ENCODE measurements at regions not wholly inside any gene's neighbourhood (a gene's known extent, or its start where the extent isn't known, plus 50 kb on each side); places are given as distances from the start of the nearest gene placed in this dataset.

GRCh38 chr6:135673501-135674309 lies 176.2 kb upstream of the AHI1 start (continued):
- TF ChIP-seq, protein P1, sequence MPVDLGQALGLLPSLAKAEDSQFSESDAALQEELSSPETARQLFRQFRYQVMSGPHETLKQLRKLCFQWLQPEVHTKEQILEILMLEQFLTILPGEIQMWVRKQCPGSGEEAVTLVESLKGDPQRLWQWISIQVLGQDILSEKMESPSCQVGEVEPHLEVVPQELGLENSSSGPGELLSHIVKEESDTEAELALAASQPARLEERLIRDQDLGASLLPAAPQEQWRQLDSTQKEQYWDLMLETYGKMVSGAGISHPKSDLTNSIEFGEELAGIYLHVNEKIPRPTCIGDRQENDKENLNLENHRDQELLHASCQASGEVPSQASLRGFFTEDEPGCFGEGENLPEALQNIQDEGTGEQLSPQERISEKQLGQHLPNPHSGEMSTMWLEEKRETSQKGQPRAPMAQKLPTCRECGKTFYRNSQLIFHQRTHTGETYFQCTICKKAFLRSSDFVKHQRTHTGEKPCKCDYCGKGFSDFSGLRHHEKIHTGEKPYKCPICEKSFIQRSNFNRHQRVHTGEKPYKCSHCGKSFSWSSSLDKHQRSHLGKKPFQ (CRISPR knock-in tag; IDR thresholded peaks at IDR 0.05; ENCODE audit: insufficient replicate concordance): no peak
- no peak for TF ChIP-seq KDM5A (IDR thresholded peaks at IDR 0.05; ENCODE audit: borderline replicate concordance, low read length)
- no peak for TF ChIP-seq RFX1 (IDR thresholded peaks at IDR 0.05)
- no peak for TF ChIP-seq TCF7 (IDR thresholded peaks at IDR 0.05; ENCODE audit: low read depth)
- TF ChIP-seq ZNF333 (CRISPR knock-in tag; IDR thresholded peaks at IDR 0.05; ENCODE audit: borderline replicate concordance): no peak

GRCh38 chr6:135675026-135675425 lies 176.5 kb upstream of the PDE7B start:
- no peaks in the 10 kb centered on the region for H3K36me3 ChIP-seq (replicated peaks in 1 of 2; ENCODE audit: control insufficient read depth in 1 of 2, insufficient read depth in 2 of 2, low read length in 2 of 2)
- H3K9me3 ChIP-seq (ENCODE audit: low read length): no peaks in the 10 kb centered on the region
- H3K27ac ChIP-seq (ENCODE audit: extremely low read length, insufficient read depth, low read length): no peak overlapping the region
- POLR2A ChIA-PET: no interaction called here
- H3K27me3 ChIP-seq (ENCODE audit: control insufficient read depth in 1 of 2, insufficient read depth in 2 of 2, low read length in 2 of 2): no peaks in the 10 kb centered on the region
- CTCF ChIA-PET (ENCODE audit: low intra/inter-chr PET ratio, low total read pairs): no interaction called here
- DNase-seq (ENCODE audit: low spot score): no peak
- no peak for ATAC-seq
- intact Hi-C loops (cut with micrococcal nuclease; ENCODE audit: unreplicated experiment) (no loop called here), in situ Hi-C loops (cut with HindIII; ENCODE audit: extremely low pct_ligation_motif_present, low pct_unique_long_range_greater_than_20kb) (no loop called here)
- 1% methylated on average over 2 of the region's 2 CpGs for WGBS (ENCODE audit: low lambda C conversion rate)
- no TSS peak for BruUV-seq (replicated peaks)
- no peak overlapping the region for H3K4me3 ChIP-seq (replicated peaks in 1 of 3; ENCODE audit: insufficient read depth in 1 of 3, low read depth in 2 of 3, low read length in 3 of 3)
- no peak overlapping the region for H3K9ac ChIP-seq (ENCODE audit: insufficient read depth, low read depth, low read length)
- no peaks in the 10 kb centered on the region for H4K20me1 ChIP-seq (ENCODE audit: insufficient read depth, low read length)
- FAIRE-seq: no peak
- H3K4me2 ChIP-seq (ENCODE audit: low read depth, low read length): no peak overlapping the region
- no peaks in the 10 kb centered on the region for H3K79me2 ChIP-seq (ENCODE audit: insufficient read depth, low read length)
- no peaks in the 10 kb centered on the region for H3K4me1 ChIP-seq (ENCODE audit: insufficient read depth, low read length)
- no peak overlapping the region for H2AFZ ChIP-seq (ENCODE audit: low read length)
- TF ChIP-seq THRA (CRISPR knock-in tag; IDR thresholded peaks at IDR 0.05; ENCODE audit: borderline replicate concordance) (no peak), MAF1 (CRISPR knock-in tag; IDR thresholded peaks at IDR 0.05; ENCODE audit: borderline replicate concordance) (no peak), ZNF335 (CRISPR knock-in tag; IDR thresholded peaks at IDR 0.05) (no peak), ZBTB37 (CRISPR knock-in tag; IDR thresholded peaks at IDR 0.05) (no peak), ZNF20 (CRISPR knock-in tag; IDR thresholded peaks at IDR 0.05) (no peak), HHEX (CRISPR knock-in tag; IDR thresholded peaks at IDR 0.05) (no peak), ZNF260 (CRISPR knock-in tag; IDR thresholded peaks at IDR 0.05; ENCODE audit: borderline replicate concordance, low read depth) (no peak), XRCC5 (optimal IDR thresholded peaks at IDR 0.05; ENCODE audit: low read length) (no peak), ZSCAN20 (CRISPR knock-in tag; IDR thresholded peaks at IDR 0.05; ENCODE audit: borderline replicate concordance) (no peak)
- TF ChIP-seq, protein P2, sequence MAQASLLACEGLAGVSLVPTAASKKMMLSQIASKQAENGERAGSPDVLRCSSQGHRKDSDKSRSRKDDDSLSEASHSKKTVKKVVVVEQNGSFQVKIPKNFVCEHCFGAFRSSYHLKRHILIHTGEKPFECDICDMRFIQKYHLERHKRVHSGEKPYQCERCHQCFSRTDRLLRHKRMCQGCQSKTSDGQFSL (CRISPR knock-in tag; IDR thresholded peaks at IDR 0.05): no peak
- TF ChIP-seq, protein P3, sequence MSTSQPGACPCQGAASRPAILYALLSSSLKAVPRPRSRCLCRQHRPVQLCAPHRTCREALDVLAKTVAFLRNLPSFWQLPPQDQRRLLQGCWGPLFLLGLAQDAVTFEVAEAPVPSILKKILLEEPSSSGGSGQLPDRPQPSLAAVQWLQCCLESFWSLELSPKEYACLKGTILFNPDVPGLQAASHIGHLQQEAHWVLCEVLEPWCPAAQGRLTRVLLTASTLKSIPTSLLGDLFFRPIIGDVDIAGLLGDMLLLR (CRISPR knock-in tag; IDR thresholded peaks at IDR 0.05): no peak
- TF ChIP-seq, protein P4, sequence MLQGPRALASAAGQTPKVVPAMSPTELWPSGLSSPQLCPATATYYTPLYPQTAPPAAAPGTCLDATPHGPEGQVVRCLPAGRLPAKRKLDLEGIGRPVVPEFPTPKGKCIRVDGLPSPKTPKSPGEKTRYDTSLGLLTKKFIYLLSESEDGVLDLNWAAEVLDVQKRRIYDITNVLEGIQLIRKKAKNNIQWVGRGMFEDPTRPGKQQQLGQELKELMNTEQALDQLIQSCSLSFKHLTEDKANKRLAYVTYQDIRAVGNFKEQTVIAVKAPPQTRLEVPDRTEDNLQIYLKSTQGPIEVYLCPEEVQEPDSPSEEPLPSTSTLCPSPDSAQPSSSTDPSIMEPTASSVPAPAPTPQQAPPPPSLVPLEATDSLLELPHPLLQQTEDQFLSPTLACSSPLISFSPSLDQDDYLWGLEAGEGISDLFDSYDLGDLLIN (CRISPR knock-in tag; IDR thresholded peaks at IDR 0.05; ENCODE audit: borderline replicate concordance): no peak

All from HepG2 (cell line).